ENCODE measurements at regions not wholly inside any gene's neighbourhood (a gene's known extent, or its start where the extent isn't known, plus 50 kb on each side); places are given as distances from the start of the nearest gene placed in this dataset.

DNA sequence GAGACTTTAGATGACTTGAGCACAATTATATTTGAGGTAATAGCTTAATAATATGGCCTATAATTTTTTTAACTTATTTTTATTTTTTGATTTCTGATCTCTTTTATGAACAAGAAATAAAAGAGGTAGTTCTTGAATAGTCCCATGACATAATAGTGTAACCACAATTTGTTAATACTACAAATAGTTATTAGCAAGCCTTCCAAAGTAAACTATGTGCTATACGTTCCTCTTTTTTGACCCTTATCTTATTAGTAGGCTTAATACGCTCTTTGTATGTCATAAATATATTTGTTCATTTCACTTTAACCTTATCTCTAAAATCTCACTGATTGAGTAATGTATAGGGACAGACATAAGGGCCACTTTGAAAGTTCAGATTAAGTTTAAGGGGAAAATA lies 78.7 kb upstream of the NR4A3 start:
- no peak for TF ChIP-seq POLR2A (IDR thresholded peaks at IDR 0.05)
- TF ChIP-seq, protein P1, sequence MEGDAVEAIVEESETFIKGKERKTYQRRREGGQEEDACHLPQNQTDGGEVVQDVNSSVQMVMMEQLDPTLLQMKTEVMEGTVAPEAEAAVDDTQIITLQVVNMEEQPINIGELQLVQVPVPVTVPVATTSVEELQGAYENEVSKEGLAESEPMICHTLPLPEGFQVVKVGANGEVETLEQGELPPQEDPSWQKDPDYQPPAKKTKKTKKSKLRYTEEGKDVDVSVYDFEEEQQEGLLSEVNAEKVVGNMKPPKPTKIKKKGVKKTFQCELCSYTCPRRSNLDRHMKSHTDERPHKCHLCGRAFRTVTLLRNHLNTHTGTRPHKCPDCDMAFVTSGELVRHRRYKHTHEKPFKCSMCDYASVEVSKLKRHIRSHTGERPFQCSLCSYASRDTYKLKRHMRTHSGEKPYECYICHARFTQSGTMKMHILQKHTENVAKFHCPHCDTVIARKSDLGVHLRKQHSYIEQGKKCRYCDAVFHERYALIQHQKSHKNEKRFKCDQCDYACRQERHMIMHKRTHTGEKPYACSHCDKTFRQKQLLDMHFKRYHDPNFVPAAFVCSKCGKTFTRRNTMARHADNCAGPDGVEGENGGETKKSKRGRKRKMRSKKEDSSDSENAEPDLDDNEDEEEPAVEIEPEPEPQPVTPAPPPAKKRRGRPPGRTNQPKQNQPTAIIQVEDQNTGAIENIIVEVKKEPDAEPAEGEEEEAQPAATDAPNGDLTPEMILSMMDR (IDR thresholded peaks at IDR 0.05): no peak
